ENCODE measurements at regions not wholly inside any gene's neighbourhood (a gene's known extent, or its start where the extent isn't known, plus 50 kb on each side); places are given as distances from the start of the nearest gene placed in this dataset.
A peak's percentile ranks its signal among the peaks of the same experiment; 100 is the strongest.

- intact Hi-C loops (cut with DNase I): no loop called here
- ATAC-seq: no peak
- TF ChIP-seq CTCF (IDR thresholded peaks at IDR 0.05): no peak
- TF ChIP-seq POLR2A (IDR thresholded peaks at IDR 0.05): no peak
- WGBS, 4 donors: 86 to 92% (median 88%) methylated on average over 10 to 19 of the region's 19 CpGs
- H3K9me3 ChIP-seq: peaks cover 0 to 3% (median 0%) of the 10 kb centered on the region in 12 donors
- no peaks in the 10 kb centered on the region for H3K27me3 ChIP-seq
- H3K36me3 ChIP-seq: no peaks in the 10 kb centered on the region
- peak in 1 of 5 donors; percentile 27 for DNase-seq
- no peak overlapping the region for H3K27ac ChIP-seq
- H3K4me3 ChIP-seq: no peak overlapping the region
- H3K4me1 ChIP-seq: no peaks in the 10 kb centered on the region
Observed at GRCh38 chr10:132122939-132123445, 57.2 kb downstream of the JAKMIP3 start.

- TF ChIP-seq POLR2A (IDR thresholded peaks at IDR 0.05) (no peak), CTCF (IDR thresholded peaks at IDR 0.05) (no peak)
- no peak for ATAC-seq
- 80 to 95% (median 88%) methylated on average over 7 to 8 of the region's 8 CpGs for WGBS, 4 donors
- H3K27me3 ChIP-seq: no peaks in the 10 kb centered on the region
- no peaks in the 10 kb centered on the region for H3K36me3 ChIP-seq
- peaks cover 0 to 9% (median 0%) of the 10 kb centered on the region in 12 donors for H3K9me3 ChIP-seq
- H3K27ac ChIP-seq: no peak overlapping the region
- peak in 2 of 5 donors; percentile 9 to 22 for DNase-seq
- H3K4me3 ChIP-seq: no peak overlapping the region
- intact Hi-C loops (cut with DNase I): no loop called here
- no peaks in the 10 kb centered on the region for H3K4me1 ChIP-seq
Observed at GRCh38 chr10:132123606-132124005, 57.9 kb downstream of the JAKMIP3 start.

GRCh38 chr10:132124201-132124920 is 58.6 kb downstream of the JAKMIP3 start:
- Histone ChIP-seq H3K4me3 (no peak overlapping the region), H3K27me3 (no peaks in the 10 kb centered on the region), H3K36me3 (no peaks in the 10 kb centered on the region), H3K9me3 (peaks cover 0 to 12% (median 0%) of the 10 kb centered on the region in 12 donors), H3K4me1 (no peaks in the 10 kb centered on the region), H3K27ac (no peak overlapping the region)
- 90 to 94% (median 93%) methylated on average over 48 to 50 of the region's 50 CpGs for WGBS, 4 donors
- intact Hi-C loops (cut with DNase I): no loop called here
- ATAC-seq: peak in 1 of 4 donors; percentile 21
- TF ChIP-seq POLR2A (IDR thresholded peaks at IDR 0.05) (no peak), CTCF (IDR thresholded peaks at IDR 0.05) (no peak)
- DNase-seq: peak in 2 of 5 donors; percentile 21 to 44

GRCh38 chr10:132129431-132129830 is 57.3 kb upstream of the DPYSL4 start:
- 49 to 65% (median 61%) methylated on average over 11 of the region's 11 CpGs for WGBS, 4 donors

More at GRCh38 chr10:132129431-132129830, 57.3 kb upstream of the DPYSL4 start:
- H3K4me1 ChIP-seq: no peaks in the 10 kb centered on the region
- DNase-seq (peak in 3 of 5 donors; percentile 17 to 45 (median 26)), ATAC-seq (no peak)
- H3K27ac ChIP-seq: no peak overlapping the region
- TF ChIP-seq CTCF (IDR thresholded peaks at IDR 0.05) (no peak), POLR2A (IDR thresholded peaks at IDR 0.05) (no peak)
- peaks cover 0 to 12% (median 0%) of the 10 kb centered on the region in 12 donors for H3K9me3 ChIP-seq
- H3K36me3 ChIP-seq: no peaks in the 10 kb centered on the region
- H3K27me3 ChIP-seq: peaks cover 0 to 4% (median 0%) of the 10 kb centered on the region in 9 donors
- intact Hi-C loops (cut with DNase I): no loop called here
- no peak overlapping the region for H3K4me3 ChIP-seq
